NCI-H82 treated with DMSO at 0.1 percent for 48 hours (cell line): ENCODE measurements at regions not wholly inside any gene's neighbourhood (a gene's known extent, or its start where the extent isn't known, plus 50 kb on each side); places are given as distances from the start of the nearest gene placed in this dataset.

Experiments used
- DNase-seq: peaks from one replicate; lab custom pipeline; 2025; ENCODE audit not compliant: unreplicated experiment; lab: John Stamatoyannopoulos, UW

- no peak for DNase-seq
Observed at GRCh38 chr3:110767838-110768237, 303.8 kb upstream of the NECTIN3 start.

- DNase-seq: no peak
Observed at GRCh38 chr3:110773413-110773954, 298.1 kb upstream of the NECTIN3 start.

GRCh38 chr3:110774496-110775265, 296.9 kb upstream of the NECTIN3 start:
- DNase-seq: no peak

- DNase-seq: no peak
Observed at GRCh38 chr3:110779581-110779980, 292.0 kb upstream of the NECTIN3 start.

- no peak for DNase-seq
Observed at GRCh38 chr3:110783541-110783940, 288.1 kb upstream of the NECTIN3 start.

- DNase-seq: no peak
Observed at GRCh38 chr3:110788794-110789193, 282.8 kb upstream of the NECTIN3 start.

- no peak for DNase-seq
Observed at GRCh38 chr3:110789315-110789714, 282.3 kb upstream of the NECTIN3 start.

- DNase-seq: no peak
Observed at GRCh38 chr3:110790631-110791030, 281.0 kb upstream of the NECTIN3 start.

GRCh38 chr3:110791995-110792686, 279.5 kb upstream of the NECTIN3 start:
- DNase-seq: no peak

- no peak for DNase-seq
Observed at GRCh38 chr3:110793611-110794010, 278.0 kb upstream of the NECTIN3 start.

GRCh38 chr3:110795163-110795562, 276.5 kb upstream of the NECTIN3 start:
- no peak for DNase-seq

- no peak for DNase-seq
Observed at GRCh38 chr3:110799271-110799670, 272.3 kb upstream of the NECTIN3 start.

- no peak for DNase-seq
Observed at GRCh38 chr3:110804856-110805255, 266.8 kb upstream of the NECTIN3 start.

GRCh38 chr3:110806924-110807323, 264.7 kb upstream of the NECTIN3 start:
- no peak for DNase-seq

GRCh38 chr3:110808630-110809029, 263.0 kb upstream of the NECTIN3 start:
- DNase-seq: no peak

- no peak for DNase-seq
Observed at GRCh38 chr3:110810356-110810755, 261.3 kb upstream of the NECTIN3 start.

GRCh38 chr3:110811050-110811449, 260.6 kb upstream of the NECTIN3 start:
- no peak for DNase-seq

GRCh38 chr3:110813541-110813940, 258.1 kb upstream of the NECTIN3 start:
- DNase-seq: no peak

- no peak for DNase-seq
Observed at GRCh38 chr3:110814170-110815007, 257.2 kb upstream of the NECTIN3 start.

- DNase-seq: no peak
Observed at GRCh38 chr3:110815008-110815583, 256.5 kb upstream of the NECTIN3 start.

- DNase-seq: no peak
Observed at GRCh38 chr3:110816008-110816407, 255.6 kb upstream of the NECTIN3 start.
